ENCODE measurements at regions not wholly inside any gene's neighbourhood (a gene's known extent, or its start where the extent isn't known, plus 50 kb on each side); places are given as distances from the start of the nearest gene placed in this dataset.

DNA sequence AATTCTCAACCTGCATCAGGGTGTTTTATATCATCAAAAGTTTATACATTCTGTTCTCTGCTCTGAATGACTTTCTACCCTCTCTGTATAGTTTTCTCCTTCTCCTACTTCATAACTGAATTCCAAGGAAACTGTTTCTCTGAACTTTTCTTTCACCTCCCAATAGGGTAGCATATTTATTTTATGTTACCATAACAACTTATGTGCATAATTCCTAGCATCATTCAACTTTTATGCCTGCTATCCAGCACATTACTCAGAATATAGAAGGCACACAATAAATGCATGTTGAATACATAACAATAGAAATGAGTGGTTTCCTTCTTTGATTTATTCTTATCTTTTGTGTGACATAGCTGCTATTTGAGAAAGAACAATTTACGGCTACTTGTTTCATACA, 2385.0 kb downstream of the PCDH9 start:
- 36% methylated on average over 1 of the region's 1 CpG for WGBS
- no peak for DNase-seq

DNA sequence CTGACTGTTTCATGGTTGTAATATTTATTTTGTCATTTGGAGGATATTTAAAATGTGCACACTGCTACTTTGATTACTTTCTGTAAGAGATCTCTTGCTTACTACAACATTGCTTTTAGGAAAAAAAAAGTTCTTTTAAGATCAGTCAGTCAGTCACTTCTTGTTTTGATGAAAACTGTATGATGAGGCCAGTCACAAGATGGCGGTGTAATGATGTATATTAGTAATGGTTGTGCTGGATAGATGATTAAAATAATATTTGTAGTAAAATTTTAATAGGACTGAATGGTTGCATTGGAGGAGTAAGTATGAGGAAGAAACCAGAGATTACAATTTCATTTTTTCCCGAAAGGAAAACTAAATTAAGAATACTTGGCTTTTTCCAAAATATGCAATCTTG, 2411.1 kb downstream of the PCDH9 start:
- no peak overlapping the region for H3K4me3 ChIP-seq (ENCODE audit: low read length)
- intact Hi-C loops (cut with DNase I), result no loop called here
- H3K27ac ChIP-seq (ENCODE audit: low read length), result no peak overlapping the region
- H3K9me3 ChIP-seq (ENCODE audit: control insufficient read depth, low read length), result no peaks in the 10 kb centered on the region
- H3K27me3 ChIP-seq (ENCODE audit: control insufficient read depth, insufficient read depth), result no peaks in the 10 kb centered on the region
- DNase-seq, result no peak
- 88% methylated on average over 2 of the region's 2 CpGs for WGBS
- ATAC-seq, result no peak
- no peaks in the 10 kb centered on the region for H3K4me1 ChIP-seq (ENCODE audit: control insufficient read depth, insufficient read depth, low read length)

More for the DNA sequence above, 2385.0 kb downstream of the PCDH9 start:
- Histone ChIP-seq H3K9me3 (ENCODE audit: control insufficient read depth, low read length) (no peaks in the 10 kb centered on the region), H3K27ac (ENCODE audit: low read length) (no peak overlapping the region), H3K4me1 (ENCODE audit: control insufficient read depth, insufficient read depth, low read length) (no peaks in the 10 kb centered on the region), H3K27me3 (ENCODE audit: control insufficient read depth, insufficient read depth) (no peaks in the 10 kb centered on the region), H3K4me3 (ENCODE audit: low read length) (no peak overlapping the region)
- ATAC-seq, result no peak
- intact Hi-C loops (cut with DNase I), result no loop called here

DNA sequence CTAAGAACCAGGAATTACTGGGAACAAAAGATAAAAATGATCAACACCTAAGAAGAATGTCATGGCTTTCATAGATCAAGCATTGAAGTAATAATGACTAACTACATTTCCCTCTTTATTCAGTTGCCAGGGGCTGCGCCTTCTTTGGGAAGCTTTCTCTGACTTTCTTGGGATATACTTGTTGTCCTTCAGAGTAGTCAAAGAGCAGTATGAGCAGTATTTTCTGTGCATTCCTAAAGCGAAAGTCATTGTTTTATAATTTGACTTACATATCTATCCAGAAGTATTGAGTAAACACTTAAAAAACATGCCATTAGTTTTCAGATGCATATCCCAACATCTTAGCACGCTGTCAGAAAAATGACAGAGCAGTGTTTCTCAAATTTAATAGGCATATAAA, 2412.4 kb downstream of the PCDH9 start:
- Histone ChIP-seq H3K27me3 (ENCODE audit: control insufficient read depth, insufficient read depth) (no peaks in the 10 kb centered on the region), H3K9me3 (ENCODE audit: control insufficient read depth, low read length) (no peaks in the 10 kb centered on the region), H3K4me1 (ENCODE audit: control insufficient read depth, insufficient read depth, low read length) (no peaks in the 10 kb centered on the region), H3K27ac (ENCODE audit: low read length) (no peak overlapping the region), H3K4me3 (ENCODE audit: low read length) (no peak overlapping the region)
- DNase-seq, result no peak
- intact Hi-C loops (cut with DNase I), result no loop called here
- no peak for ATAC-seq
- 81% methylated on average over 3 of the region's 3 CpGs for WGBS

DNA sequence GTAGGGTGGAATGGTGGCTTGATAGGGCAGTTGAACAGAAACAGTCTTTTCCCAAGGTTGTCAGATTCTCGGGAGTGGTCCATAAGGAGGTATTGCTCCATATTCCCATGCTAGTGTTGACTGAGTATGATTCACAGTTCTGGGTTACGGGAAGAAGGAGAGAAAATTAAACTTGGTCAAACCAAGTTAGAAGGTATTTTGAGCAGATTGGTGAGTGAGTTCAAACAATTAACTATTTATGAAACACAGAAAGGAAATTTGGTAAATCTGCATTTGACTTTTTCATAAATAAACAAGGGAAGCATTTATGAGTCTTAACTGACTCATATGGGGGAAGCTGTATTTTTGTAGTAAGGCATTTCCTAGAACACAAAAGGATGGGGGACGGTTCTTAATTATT, 2419.4 kb downstream of the PCDH9 start:
- WGBS, result 81% methylated on average over 3 of the region's 3 CpGs
- intact Hi-C loops (cut with DNase I), result no loop called here
- Histone ChIP-seq H3K27ac (ENCODE audit: low read length) (no peak overlapping the region), H3K4me1 (ENCODE audit: control insufficient read depth, insufficient read depth, low read length) (no peaks in the 10 kb centered on the region), H3K27me3 (ENCODE audit: control insufficient read depth, insufficient read depth) (no peaks in the 10 kb centered on the region), H3K9me3 (ENCODE audit: control insufficient read depth, low read length) (no peaks in the 10 kb centered on the region), H3K4me3 (ENCODE audit: low read length) (no peak overlapping the region)
- no peak for ATAC-seq
- no peak for DNase-seq

DNA sequence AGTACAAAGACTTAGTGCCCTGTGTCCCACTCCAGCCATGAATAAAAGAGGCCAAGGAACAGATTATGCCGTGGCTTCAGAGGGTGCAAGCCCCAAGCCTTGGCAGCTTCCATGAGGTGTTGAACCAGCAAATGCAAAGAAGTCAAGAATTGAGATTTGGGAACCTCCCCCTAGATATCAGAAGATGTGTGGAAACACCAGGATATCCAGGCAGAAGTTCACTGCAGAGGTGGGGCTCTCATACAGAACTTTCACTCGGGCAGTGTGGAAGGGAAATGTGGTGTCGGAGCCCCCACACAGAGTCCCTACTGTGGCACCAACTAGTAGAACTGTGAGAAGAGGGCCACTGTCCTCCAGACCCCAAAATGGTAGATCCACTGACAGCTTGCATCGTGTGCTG, 2421.4 kb downstream of the PCDH9 start:
- H3K4me1 ChIP-seq (ENCODE audit: control insufficient read depth, insufficient read depth, low read length), result no peaks in the 10 kb centered on the region
- 86% methylated on average over 4 of the region's 4 CpGs for WGBS
- ATAC-seq, result no peak
- H3K4me3 ChIP-seq (ENCODE audit: low read length), result no peak overlapping the region
- no peaks in the 10 kb centered on the region for H3K27me3 ChIP-seq (ENCODE audit: control insufficient read depth, insufficient read depth)
- no peak overlapping the region for H3K27ac ChIP-seq (ENCODE audit: low read length)
- DNase-seq, result no peak
- intact Hi-C loops (cut with DNase I), result no loop called here
- H3K9me3 ChIP-seq (ENCODE audit: control insufficient read depth, low read length), result no peaks in the 10 kb centered on the region

DNA sequence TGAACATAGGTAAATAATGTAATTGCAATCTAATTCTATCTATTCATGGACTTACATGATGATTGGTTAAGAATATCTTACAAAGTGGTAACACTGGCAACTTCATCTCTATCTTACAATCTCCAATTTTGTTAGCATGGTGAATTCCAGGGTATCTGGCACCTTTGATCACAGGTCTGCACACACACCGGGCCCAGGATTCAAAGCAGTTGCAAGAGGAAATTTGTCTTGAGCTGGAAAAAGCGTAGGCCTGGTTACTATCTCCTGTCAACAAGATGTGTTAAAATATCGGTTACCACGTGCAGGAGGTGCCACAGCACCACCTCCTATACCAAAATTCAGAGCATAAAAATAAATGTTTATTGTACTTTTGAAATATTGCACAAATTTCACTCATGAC, 2428.4 kb downstream of the PCDH9 start:
- H3K27ac ChIP-seq (ENCODE audit: low read length), result no peak overlapping the region
- ATAC-seq, result no peak
- WGBS, result 54% methylated on average over 4 of the region's 4 CpGs
- no peak for DNase-seq
- H3K9me3 ChIP-seq (ENCODE audit: control insufficient read depth, low read length), result no peaks in the 10 kb centered on the region
- no peaks in the 10 kb centered on the region for H3K4me1 ChIP-seq (ENCODE audit: control insufficient read depth, insufficient read depth, low read length)
- H3K4me3 ChIP-seq (ENCODE audit: low read length), result no peak overlapping the region
- intact Hi-C loops (cut with DNase I), result no loop called here
- no peaks in the 10 kb centered on the region for H3K27me3 ChIP-seq (ENCODE audit: control insufficient read depth, insufficient read depth)

DNA sequence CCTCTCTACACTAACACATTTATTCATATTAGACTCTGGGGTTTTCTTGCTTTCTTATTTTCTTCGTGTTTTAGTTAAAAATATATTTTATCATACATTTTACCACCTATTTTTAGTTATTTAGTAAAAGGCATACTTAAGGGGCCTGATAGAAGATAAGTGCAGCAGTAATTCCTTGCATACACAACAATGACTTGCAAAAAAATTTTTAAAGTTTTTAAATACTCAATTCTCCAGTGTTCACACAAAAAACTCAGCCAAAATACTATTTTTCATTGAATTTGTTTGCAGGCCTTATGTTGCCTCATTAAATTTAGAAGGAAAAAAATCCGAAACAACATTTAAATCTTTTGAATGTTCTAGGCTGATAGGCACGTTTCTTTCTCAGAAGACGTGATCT, 2431.7 kb downstream of the PCDH9 start:
- H3K27ac ChIP-seq (ENCODE audit: low read length), result no peak overlapping the region
- ATAC-seq (no peak), DNase-seq (no peak)
- no peaks in the 10 kb centered on the region for H3K9me3 ChIP-seq (ENCODE audit: control insufficient read depth, low read length)
- H3K4me3 ChIP-seq (ENCODE audit: low read length), result no peak overlapping the region
- H3K4me1 ChIP-seq (ENCODE audit: control insufficient read depth, insufficient read depth, low read length), result no peaks in the 10 kb centered on the region
- WGBS, result 82% methylated on average over 4 of the region's 4 CpGs
- no peaks in the 10 kb centered on the region for H3K27me3 ChIP-seq (ENCODE audit: control insufficient read depth, insufficient read depth)
- intact Hi-C loops (cut with DNase I), result no loop called here

DNA sequence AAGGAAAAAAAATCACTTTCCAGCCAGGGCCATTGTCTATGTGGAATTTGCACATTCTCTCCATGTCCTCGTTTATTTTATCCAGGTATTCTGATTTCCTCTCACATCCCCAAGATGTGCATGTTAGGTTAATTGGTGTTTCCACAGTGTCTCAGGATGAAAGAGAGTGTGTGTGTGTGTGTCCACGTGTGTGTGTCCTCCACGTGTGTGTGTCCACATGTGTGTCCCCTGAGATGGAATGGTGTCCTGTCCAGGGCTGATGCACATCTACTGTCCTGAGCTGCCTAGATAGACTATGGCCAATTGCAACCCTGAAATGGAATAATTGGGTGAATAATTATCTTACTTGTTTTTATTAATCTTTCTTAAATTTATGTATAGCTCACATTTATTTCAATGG, 2436.5 kb downstream of the PCDH9 start:
- no peak overlapping the region for H3K4me3 ChIP-seq (ENCODE audit: low read length)
- no peak for ATAC-seq
- no peak for DNase-seq
- H3K27me3 ChIP-seq (ENCODE audit: control insufficient read depth, insufficient read depth), result no peaks in the 10 kb centered on the region
- H3K4me1 ChIP-seq (ENCODE audit: control insufficient read depth, insufficient read depth, low read length), result no peaks in the 10 kb centered on the region
- no peaks in the 10 kb centered on the region for H3K9me3 ChIP-seq (ENCODE audit: control insufficient read depth, low read length)
- no peak overlapping the region for H3K27ac ChIP-seq (ENCODE audit: low read length)
- intact Hi-C loops (cut with DNase I), result no loop called here
- 84% methylated on average over 3 of the region's 3 CpGs for WGBS

DNA sequence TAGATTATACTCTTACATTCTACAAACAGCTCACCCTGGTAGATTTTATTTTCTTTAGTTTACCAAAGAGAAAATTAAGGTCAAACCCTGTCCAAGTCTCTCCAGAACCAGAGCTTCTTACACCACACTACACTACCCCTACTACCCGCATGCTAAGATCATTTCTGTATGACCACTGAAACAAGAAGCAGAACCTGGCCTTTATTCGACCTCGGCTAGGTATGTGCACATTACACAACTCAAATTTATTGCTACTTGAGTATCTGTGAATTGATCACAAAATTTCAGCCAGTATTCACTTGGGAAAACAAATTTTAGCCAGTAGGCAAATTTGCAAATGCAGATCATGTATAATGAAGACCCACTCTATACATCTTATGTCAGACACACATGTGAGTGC, 2437.0 kb downstream of the PCDH9 start:
- ATAC-seq (no peak), DNase-seq (no peak)
- Histone ChIP-seq H3K27ac (ENCODE audit: low read length) (no peak overlapping the region), H3K27me3 (ENCODE audit: control insufficient read depth, insufficient read depth) (no peaks in the 10 kb centered on the region), H3K4me1 (ENCODE audit: control insufficient read depth, insufficient read depth, low read length) (no peaks in the 10 kb centered on the region), H3K4me3 (ENCODE audit: low read length) (no peak overlapping the region), H3K9me3 (ENCODE audit: control insufficient read depth, low read length) (no peaks in the 10 kb centered on the region)
- WGBS, result 91% methylated on average over 3 of the region's 3 CpGs
- intact Hi-C loops (cut with DNase I), result no loop called here

DNA sequence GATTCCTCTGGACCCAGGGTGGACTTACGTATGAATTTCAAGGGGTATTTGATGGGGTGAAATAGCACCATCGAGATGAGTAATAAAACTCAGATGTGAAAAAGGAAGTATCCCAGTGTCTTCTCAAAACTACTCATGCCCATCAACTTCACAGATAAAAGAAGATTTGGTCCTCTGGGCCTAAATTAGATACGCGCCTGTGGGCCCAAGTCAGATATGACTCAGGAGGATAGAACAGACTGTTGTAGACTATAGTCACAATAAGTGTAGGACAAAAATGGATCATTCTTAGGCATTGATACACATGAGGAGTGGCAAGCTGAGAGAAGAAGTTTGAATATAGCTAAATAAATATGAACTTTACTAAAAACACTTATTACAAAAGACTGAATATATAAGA, 2438.8 kb downstream of the PCDH9 start:
- WGBS, result 96% methylated on average over 4 of the region's 4 CpGs
- no peaks in the 10 kb centered on the region for H3K9me3 ChIP-seq (ENCODE audit: control insufficient read depth, low read length)
- DNase-seq, result no peak

DNA sequence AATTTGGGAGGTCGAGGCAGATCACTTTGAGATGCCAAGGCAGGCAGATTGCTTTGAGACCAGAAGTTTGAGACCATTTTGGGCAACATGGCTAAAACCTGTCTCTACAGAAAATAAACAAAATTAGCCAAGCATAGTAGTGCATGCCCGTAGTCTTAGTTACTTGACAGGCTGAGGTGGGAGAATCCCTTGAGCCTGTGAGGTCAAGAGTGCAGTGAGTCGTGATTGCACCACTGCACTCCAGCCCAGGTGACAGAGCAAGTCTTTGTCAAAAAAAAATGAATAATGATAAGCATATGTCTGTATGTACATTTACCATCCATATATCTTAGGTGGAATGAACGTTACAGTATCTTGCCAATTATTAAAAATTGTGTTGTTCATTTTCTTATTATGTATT, 2447.7 kb downstream of the PCDH9 start:
- no peaks in the 10 kb centered on the region for H3K4me1 ChIP-seq (ENCODE audit: control insufficient read depth, insufficient read depth, low read length)
- DNase-seq, result no peak
- no peak for ATAC-seq
- intact Hi-C loops (cut with DNase I), result no loop called here
- no peaks in the 10 kb centered on the region for H3K27me3 ChIP-seq (ENCODE audit: control insufficient read depth, insufficient read depth)
- no peak overlapping the region for H3K27ac ChIP-seq (ENCODE audit: low read length)
- WGBS, result 68% methylated on average over 4 of the region's 4 CpGs
- H3K9me3 ChIP-seq (ENCODE audit: control insufficient read depth, low read length), result no peaks in the 10 kb centered on the region
- no peak overlapping the region for H3K4me3 ChIP-seq (ENCODE audit: low read length)

More for the DNA sequence above, 2438.8 kb downstream of the PCDH9 start:
- Histone ChIP-seq H3K27me3 (ENCODE audit: control insufficient read depth, insufficient read depth) (no peaks in the 10 kb centered on the region), H3K4me3 (ENCODE audit: low read length) (no peak overlapping the region), H3K4me1 (ENCODE audit: control insufficient read depth, insufficient read depth, low read length) (no peaks in the 10 kb centered on the region), H3K27ac (ENCODE audit: low read length) (no peak overlapping the region)
- intact Hi-C loops (cut with DNase I), result no loop called here
- no peak for ATAC-seq

DNA sequence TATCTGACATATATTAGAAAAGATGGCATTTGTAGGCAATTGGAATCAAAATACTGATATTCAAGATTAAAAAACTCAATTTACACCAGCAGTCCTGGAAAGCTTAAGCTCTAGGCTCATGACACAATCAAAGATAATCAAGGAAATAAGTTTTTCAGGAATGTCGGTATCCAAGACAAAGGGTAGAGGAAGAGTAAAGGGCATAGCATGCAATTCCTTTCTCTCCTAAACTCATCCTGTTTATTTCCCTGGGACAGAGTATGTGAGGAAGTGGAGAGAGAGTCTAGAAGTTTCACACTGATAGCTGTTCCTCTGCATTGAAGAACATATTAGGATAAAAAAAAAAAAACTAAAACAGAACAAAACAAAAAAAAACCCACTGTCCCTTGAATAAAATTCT, 2452.1 kb downstream of the PCDH9 start:
- H3K9me3 ChIP-seq (ENCODE audit: control insufficient read depth, low read length), result no peaks in the 10 kb centered on the region
- WGBS, result 45% methylated on average over 1 of the region's 1 CpG
- H3K27ac ChIP-seq (ENCODE audit: low read length), result no peak overlapping the region
- H3K27me3 ChIP-seq (ENCODE audit: control insufficient read depth, insufficient read depth), result no peaks in the 10 kb centered on the region
- intact Hi-C loops (cut with DNase I), result no loop called here
- H3K4me3 ChIP-seq (ENCODE audit: low read length), result no peak overlapping the region
- H3K4me1 ChIP-seq (ENCODE audit: control insufficient read depth, insufficient read depth, low read length), result no peaks in the 10 kb centered on the region
- no peak for DNase-seq
- ATAC-seq, result no peak
